ENCODE measurements at regions not wholly inside any gene's neighbourhood (a gene's known extent, or its start where the extent isn't known, plus 50 kb on each side); places are given as distances from the start of the nearest gene placed in this dataset.
"Not testable (repeated sequence)": the region's sequence is repeated elsewhere in the genome, so short reads cannot be mapped to it uniquely, and the experiment has no call there.

DNA sequence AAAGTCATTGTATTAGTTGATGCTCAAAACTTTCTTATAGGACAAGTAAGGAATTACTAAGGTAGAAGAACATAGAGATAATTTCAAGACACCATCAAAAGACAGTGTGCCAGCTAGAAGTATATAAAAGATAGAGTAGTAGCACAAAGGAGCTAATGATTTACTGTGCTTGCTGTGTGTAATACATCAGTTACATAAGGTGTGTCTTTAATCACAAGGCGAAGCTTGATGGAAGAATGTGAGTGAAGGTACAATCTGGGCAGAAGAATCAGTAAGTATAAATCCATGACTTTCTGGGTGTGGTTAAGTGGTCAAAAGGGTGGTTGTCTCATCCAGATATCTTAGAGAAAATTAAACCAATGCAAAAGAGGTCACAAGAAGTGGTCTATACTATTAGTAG lies 95.1 kb upstream of the BOD1L1 start:
- Histone ChIP-seq H3K27ac (no peak overlapping the region), H3K36me3 (no peaks in the 10 kb centered on the region), H3K4me1 (no peaks in the 10 kb centered on the region), H3K27me3 (no peaks in the 10 kb centered on the region), H3K4me3 (no peak overlapping the region), H3K9me3 (no peaks in the 10 kb centered on the region)
- no peak for DNase-seq (ENCODE audit: extremely low spot score in 2 of 2)
- intact Hi-C loops (cut with DNase I), result no loop called here
- no peak for TF ChIP-seq POLR2AphosphoS5 (IDR thresholded peaks at IDR 0.05; ENCODE audit: insufficient read depth in 1 of 2, low read depth in 1 of 2)
- TF ChIP-seq, protein P1, sequence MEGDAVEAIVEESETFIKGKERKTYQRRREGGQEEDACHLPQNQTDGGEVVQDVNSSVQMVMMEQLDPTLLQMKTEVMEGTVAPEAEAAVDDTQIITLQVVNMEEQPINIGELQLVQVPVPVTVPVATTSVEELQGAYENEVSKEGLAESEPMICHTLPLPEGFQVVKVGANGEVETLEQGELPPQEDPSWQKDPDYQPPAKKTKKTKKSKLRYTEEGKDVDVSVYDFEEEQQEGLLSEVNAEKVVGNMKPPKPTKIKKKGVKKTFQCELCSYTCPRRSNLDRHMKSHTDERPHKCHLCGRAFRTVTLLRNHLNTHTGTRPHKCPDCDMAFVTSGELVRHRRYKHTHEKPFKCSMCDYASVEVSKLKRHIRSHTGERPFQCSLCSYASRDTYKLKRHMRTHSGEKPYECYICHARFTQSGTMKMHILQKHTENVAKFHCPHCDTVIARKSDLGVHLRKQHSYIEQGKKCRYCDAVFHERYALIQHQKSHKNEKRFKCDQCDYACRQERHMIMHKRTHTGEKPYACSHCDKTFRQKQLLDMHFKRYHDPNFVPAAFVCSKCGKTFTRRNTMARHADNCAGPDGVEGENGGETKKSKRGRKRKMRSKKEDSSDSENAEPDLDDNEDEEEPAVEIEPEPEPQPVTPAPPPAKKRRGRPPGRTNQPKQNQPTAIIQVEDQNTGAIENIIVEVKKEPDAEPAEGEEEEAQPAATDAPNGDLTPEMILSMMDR (IDR thresholded peaks at IDR 0.05), result no peak
- no peak for TF ChIP-seq POLR2A (IDR thresholded peaks at IDR 0.05)

DNA sequence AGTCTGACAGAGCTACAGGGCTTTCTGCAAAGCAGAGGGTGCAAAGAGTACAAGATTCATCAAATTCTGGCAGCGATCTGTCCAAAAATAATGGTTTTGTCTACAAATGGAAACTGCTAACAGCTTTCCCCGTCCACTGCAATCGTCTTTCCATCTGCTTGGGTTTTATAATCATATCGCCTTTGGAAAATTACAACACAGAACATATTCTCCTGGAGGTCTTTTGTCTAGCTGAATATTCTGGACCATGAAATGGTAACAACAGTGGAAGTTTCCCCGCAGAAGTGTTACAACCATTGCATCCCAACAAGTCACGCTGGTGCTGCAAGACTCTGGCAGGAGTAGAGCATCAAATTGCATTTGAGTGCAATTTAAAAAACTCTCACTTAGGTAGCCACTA lies 101.2 kb upstream of the BOD1L1 start:
- intact Hi-C loops (cut with DNase I), result no loop called here
- Histone ChIP-seq H3K27me3 (no peaks in the 10 kb centered on the region), H3K9me3 (no peaks in the 10 kb centered on the region), H3K4me1 (no peaks in the 10 kb centered on the region), H3K36me3 (no peaks in the 10 kb centered on the region), H3K4me3 (no peak overlapping the region), H3K27ac (no peak overlapping the region)
- DNase-seq (ENCODE audit: extremely low spot score in 2 of 2), result no peak
- no peak for TF ChIP-seq POLR2A (IDR thresholded peaks at IDR 0.05)
- TF ChIP-seq, protein P1 (IDR thresholded peaks at IDR 0.05), result no peak
- TF ChIP-seq POLR2AphosphoS5 (IDR thresholded peaks at IDR 0.05; ENCODE audit: insufficient read depth in 1 of 2, low read depth in 1 of 2), result no peak

DNA sequence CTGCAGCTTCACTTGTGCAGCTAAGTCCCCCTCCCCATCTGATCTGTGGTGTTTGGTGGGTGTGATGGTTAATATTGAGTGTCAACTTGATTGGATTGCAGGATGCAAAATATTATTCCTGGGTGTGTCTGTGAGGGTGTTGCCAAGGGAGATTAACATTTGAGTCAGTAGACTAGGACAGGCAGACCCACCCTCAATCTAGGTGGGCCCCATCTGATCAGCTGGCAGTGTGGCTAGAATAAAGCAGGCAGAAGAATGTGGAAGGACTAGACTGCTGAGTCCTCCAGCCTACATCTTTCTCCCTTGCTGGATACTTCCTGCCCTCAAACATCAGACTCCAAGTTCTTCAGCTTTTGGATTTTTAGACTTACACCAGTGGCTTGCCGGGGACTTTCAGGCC lies 103.5 kb upstream of the BOD1L1 start:
- TF ChIP-seq, protein P1 (IDR thresholded peaks at IDR 0.05), result no peak
- no peak for TF ChIP-seq POLR2A (IDR thresholded peaks at IDR 0.05)
- intact Hi-C loops (cut with DNase I), result no loop called here

DNA sequence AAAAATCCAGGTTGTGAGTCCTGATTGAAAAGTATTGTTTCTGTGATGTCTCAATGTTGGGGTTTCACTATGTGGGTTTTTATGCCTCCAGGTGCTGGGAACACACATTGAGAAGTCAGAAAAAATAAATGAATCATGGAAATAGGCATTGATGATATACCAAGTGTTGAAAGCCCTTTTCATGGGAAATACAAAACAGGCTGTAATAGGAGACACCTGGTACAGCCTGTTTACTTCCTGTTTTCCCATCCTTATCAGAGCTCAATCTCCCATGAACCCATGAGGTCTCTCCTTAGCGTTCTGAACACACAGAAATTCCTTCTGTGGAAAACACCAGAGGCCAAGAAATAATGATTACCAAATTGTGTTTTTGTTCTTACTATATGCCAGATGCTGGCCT lies 106.3 kb upstream of the BOD1L1 start:
- intact Hi-C loops (cut with DNase I), result no loop called here
- Histone ChIP-seq H3K27ac (no peak overlapping the region), H3K4me3 (no peak overlapping the region), H3K4me1 (no peaks in the 10 kb centered on the region), H3K36me3 (no peaks in the 10 kb centered on the region), H3K27me3 (no peaks in the 10 kb centered on the region), H3K9me3 (no peaks in the 10 kb centered on the region)
- TF ChIP-seq POLR2AphosphoS5 (IDR thresholded peaks at IDR 0.05; ENCODE audit: insufficient read depth in 1 of 2, low read depth in 1 of 2) (no peak), POLR2A (IDR thresholded peaks at IDR 0.05) (no peak)
- TF ChIP-seq, protein P1 (IDR thresholded peaks at IDR 0.05), result no peak
- no peak for DNase-seq (ENCODE audit: extremely low spot score in 2 of 2)

More for the DNA sequence above, 103.5 kb upstream of the BOD1L1 start:
- no peak for DNase-seq (ENCODE audit: extremely low spot score in 2 of 2)
- Histone ChIP-seq H3K36me3 (no peaks in the 10 kb centered on the region), H3K27ac (no peak overlapping the region), H3K4me3 (no peak overlapping the region), H3K4me1 (no peaks in the 10 kb centered on the region), H3K27me3 (no peaks in the 10 kb centered on the region), H3K9me3 (no peaks in the 10 kb centered on the region)

DNA sequence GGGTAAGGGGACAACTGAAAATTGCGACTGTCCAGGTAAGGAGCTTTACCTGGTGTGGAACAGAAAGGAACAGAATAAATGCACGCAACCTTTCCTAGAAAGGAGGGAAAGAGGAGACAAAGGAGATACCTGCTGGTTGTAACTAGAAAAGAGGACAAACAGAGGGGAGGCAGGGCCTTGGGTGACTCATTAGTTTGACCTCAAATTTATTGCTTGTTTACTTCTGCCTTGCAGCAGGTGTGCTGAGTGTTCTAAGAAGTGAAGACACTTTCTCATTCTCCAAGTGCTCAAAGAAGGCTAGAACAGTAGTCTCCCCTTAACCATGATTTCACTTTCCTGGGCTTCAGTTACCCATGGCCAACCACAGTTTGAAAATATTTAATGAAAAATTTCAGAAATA lies 123.1 kb upstream of the BOD1L1 start:
- Histone ChIP-seq H3K27ac (no peak overlapping the region), H3K4me1 (no peaks in the 10 kb centered on the region), H3K4me3 (no peak overlapping the region), H3K36me3 (no peaks in the 10 kb centered on the region), H3K27me3 (no peaks in the 10 kb centered on the region), H3K9me3 (no peaks in the 10 kb centered on the region)
- intact Hi-C loops (cut with DNase I), result no loop called here
- TF ChIP-seq, protein P1 (IDR thresholded peaks at IDR 0.05), result no peak
- no peak for TF ChIP-seq POLR2AphosphoS5 (IDR thresholded peaks at IDR 0.05; ENCODE audit: insufficient read depth in 1 of 2, low read depth in 1 of 2)
- no peak for TF ChIP-seq POLR2A (IDR thresholded peaks at IDR 0.05)
- no peak for DNase-seq (ENCODE audit: extremely low spot score in 2 of 2)

DNA sequence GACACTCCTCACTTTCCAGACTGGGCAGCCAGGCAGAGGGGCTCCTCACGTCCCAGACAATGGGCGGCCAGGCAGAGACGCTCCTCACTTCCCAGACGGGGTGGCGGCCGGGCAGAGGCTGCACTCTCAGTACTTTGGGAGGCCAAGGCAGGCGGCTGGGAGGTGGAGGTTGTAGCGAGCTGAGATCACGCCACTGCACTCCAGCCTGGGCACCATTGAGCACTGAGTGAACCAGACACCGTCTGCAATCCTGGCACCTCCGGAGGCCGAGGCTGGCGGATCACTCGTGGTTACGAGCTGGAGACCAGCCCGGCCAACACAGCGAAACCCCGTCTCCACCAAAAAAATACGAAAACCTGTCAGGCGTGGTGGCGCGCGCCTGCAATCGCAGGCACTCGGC lies 134.1 kb upstream of the BOD1L1 start:
- H3K36me3 ChIP-seq; H3K9me3 ChIP-seq; intact Hi-C loops (cut with DNase I); H3K4me3 ChIP-seq; DNase-seq (ENCODE audit: extremely low spot score in 2 of 2); H3K27ac ChIP-seq; H3K27me3 ChIP-seq; H3K4me1 ChIP-seq: not testable (repeated sequence)

Measured in vagina (tissue), 2 donors.